Smooth muscle cell (in vitro differentiated cells): ENCODE measurements at regions not wholly inside any gene's neighbourhood (a gene's known extent, or its start where the extent isn't known, plus 50 kb on each side); places are given as distances from the start of the nearest gene placed in this dataset.
"Not testable (repeated sequence)": the region's sequence is repeated elsewhere in the genome, so short reads cannot be mapped to it uniquely, and the experiment has no call there.

Source experiments
- DNase-seq: peaks from one replicate; lab custom pipeline; 2025; ENCODE audit not compliant: unreplicated experiment; lab: John Stamatoyannopoulos, UW
- H2AFZ ChIP-seq: fragments of 200-600 bp; sonication (generic); 2 replicates; pipeline ENCODE4 v1.6.0; 2016; ENCODE audit warnings: antibody characterized with exemption, low read depth, mild to moderate bottlenecking
- H3F3A ChIP-seq: fragments of 200-600 bp; sonication (generic); 2 replicates; pipeline ENCODE4 v1.6.0; 2017; ENCODE audit warnings: antibody characterized with exemption, low read depth
- H3K27ac ChIP-seq: fragments of 200-600 bp; sonication (generic); 2 replicates; pipeline ENCODE4 v1.5.1; 2016; ENCODE audit warnings: low read depth, mild to moderate bottlenecking
- H3K27me3 ChIP-seq: fragments of 200-600 bp; sonication (generic); 2 replicates; pipeline ENCODE4 v1.6.1; 2016; ENCODE audit warnings: low read depth, mild to moderate bottlenecking
- H3K36me3 ChIP-seq: fragments of 200-600 bp; sonication (generic); 2 replicates; pipeline ENCODE4 v1.5.1; 2016; ENCODE audit warnings: low read depth
- H3K4me1 ChIP-seq: fragments of 200-600 bp; sonication (generic); 2 replicates; pipeline ENCODE4 v1.5.1; 2016; ENCODE audit warnings: low read depth
- H3K4me2 ChIP-seq: fragments of 200-600 bp; sonication (generic); 2 replicates; pipeline ENCODE4 v1.6.0; 2016; ENCODE audit warnings: mild to moderate bottlenecking
- H3K4me3 ChIP-seq: fragments of 200-600 bp; sonication (generic); 2 replicates; pipeline ENCODE4 v1.5.1; 2016; ENCODE audit warnings: mild to moderate bottlenecking
- H3K79me2 ChIP-seq: fragments of 200-600 bp; sonication (generic); 2 replicates; pipeline ENCODE4 v1.6.0; 2016; ENCODE audit warnings: low read depth, mild to moderate bottlenecking
- H3K9ac ChIP-seq: fragments of 200-600 bp; sonication (generic); 2 replicates; pipeline ENCODE4 v1.6.0; 2016; ENCODE audit warnings: low read depth
- H3K9me3 ChIP-seq: fragments of 200-600 bp; sonication (generic); replicated peaks from 2 replicates; pipeline ENCODE4 v1.5.1; 2016; ENCODE audit warnings: low read depth
- H4K20me1 ChIP-seq: fragments of 200-600 bp; sonication (generic); 2 replicates; pipeline ENCODE4 v1.6.0; 2016; ENCODE audit warnings: low read depth
- WGBS: methylation state at CpG from one replicate; pipeline ENCODE4 v1.1.7; 2016; ENCODE audit warnings: low lambda C conversion rate; 5-methylcytosine and 5-hydroxymethylcytosine counted together
- TF ChIP-seq, protein P1 (sequence below): fragments of 200-600 bp; sonication (generic); IDR thresholded peaks from 2 replicates; pipeline ENCODE4 v1.5.1; 2017; ENCODE audit warnings: borderline replicate concordance, mild to moderate bottlenecking, antibody characterized with exemption; ENCODE audit not compliant: insufficient read depth, poor library complexity, severe bottlenecking

DNA sequence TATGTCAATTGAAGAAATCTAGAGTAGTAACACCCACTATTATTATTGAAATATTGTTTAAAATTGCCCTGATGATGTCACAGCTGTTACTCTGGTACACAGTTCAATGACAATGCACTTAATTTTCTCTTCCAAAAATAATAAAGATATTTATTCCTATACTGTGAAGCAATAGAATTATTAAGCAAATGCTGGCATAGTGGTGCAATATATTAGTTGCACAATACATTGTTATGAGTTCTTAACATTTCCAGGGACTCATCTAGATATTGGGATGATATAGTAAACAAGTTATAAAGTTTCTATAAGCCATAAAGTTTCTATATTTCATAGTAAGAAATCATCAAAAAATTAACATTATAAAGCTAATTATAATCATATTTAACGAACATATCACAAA is 897.8 kb downstream of the LRFN5 start:
- no peaks in the 10 kb centered on the region for H3F3A ChIP-seq
- no peaks in the 10 kb centered on the region for H3K9me3 ChIP-seq
- no peaks in the 10 kb centered on the region for H4K20me1 ChIP-seq
- no peaks in the 10 kb centered on the region for H3K27me3 ChIP-seq
- no peak overlapping the region for H3K4me3 ChIP-seq
- no peak overlapping the region for H3K4me2 ChIP-seq
- no peak overlapping the region for H3K9ac ChIP-seq
- no peaks in the 10 kb centered on the region for H3K4me1 ChIP-seq
- H3K36me3 ChIP-seq, result no peaks in the 10 kb centered on the region
- TF ChIP-seq, protein P1, sequence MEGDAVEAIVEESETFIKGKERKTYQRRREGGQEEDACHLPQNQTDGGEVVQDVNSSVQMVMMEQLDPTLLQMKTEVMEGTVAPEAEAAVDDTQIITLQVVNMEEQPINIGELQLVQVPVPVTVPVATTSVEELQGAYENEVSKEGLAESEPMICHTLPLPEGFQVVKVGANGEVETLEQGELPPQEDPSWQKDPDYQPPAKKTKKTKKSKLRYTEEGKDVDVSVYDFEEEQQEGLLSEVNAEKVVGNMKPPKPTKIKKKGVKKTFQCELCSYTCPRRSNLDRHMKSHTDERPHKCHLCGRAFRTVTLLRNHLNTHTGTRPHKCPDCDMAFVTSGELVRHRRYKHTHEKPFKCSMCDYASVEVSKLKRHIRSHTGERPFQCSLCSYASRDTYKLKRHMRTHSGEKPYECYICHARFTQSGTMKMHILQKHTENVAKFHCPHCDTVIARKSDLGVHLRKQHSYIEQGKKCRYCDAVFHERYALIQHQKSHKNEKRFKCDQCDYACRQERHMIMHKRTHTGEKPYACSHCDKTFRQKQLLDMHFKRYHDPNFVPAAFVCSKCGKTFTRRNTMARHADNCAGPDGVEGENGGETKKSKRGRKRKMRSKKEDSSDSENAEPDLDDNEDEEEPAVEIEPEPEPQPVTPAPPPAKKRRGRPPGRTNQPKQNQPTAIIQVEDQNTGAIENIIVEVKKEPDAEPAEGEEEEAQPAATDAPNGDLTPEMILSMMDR, result no peak
- H3K79me2 ChIP-seq, result no peaks in the 10 kb centered on the region
- DNase-seq, result no peak
- 30% methylated on average over 1 of the region's 1 CpG for WGBS
- no peak overlapping the region for H3K27ac ChIP-seq
- no peak overlapping the region for H2AFZ ChIP-seq

DNA sequence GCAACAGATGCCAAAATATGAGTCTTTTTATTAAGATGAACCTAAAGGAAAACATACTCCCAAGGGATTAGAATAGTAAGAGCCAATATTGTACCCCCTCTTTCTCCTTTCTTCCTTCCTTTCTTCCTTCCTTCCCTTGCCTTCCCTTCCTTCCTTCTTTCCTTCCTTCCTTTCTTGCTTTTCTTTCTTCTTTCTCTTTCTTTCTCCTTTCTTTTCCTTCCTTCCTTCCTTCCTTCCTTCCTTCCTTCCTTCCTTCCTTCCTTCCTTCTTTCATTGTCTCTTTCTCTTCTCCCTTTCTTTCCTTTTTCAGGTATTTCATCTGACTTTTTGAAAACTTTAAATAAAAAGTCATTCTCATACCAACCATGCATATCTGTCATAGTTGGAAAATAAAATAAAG is 892.5 kb downstream of the LRFN5 start:
- H3K4me3 ChIP-seq, result no peak overlapping the region
- H4K20me1 ChIP-seq, result no peaks in the 10 kb centered on the region
- no peak for DNase-seq
- H3K9me3 ChIP-seq, result no peaks in the 10 kb centered on the region
- H3K79me2 ChIP-seq, result no peaks in the 10 kb centered on the region
- H3K27me3 ChIP-seq, result no peaks in the 10 kb centered on the region
- no peak overlapping the region for H3K4me2 ChIP-seq
- no peak overlapping the region for H3K9ac ChIP-seq
- no peak overlapping the region for H2AFZ ChIP-seq
- H3K27ac ChIP-seq, result no peak overlapping the region
- H3F3A ChIP-seq, result no peaks in the 10 kb centered on the region
- H3K4me1 ChIP-seq, result no peaks in the 10 kb centered on the region
- TF ChIP-seq, protein P1, result no peak
- no peaks in the 10 kb centered on the region for H3K36me3 ChIP-seq

DNA sequence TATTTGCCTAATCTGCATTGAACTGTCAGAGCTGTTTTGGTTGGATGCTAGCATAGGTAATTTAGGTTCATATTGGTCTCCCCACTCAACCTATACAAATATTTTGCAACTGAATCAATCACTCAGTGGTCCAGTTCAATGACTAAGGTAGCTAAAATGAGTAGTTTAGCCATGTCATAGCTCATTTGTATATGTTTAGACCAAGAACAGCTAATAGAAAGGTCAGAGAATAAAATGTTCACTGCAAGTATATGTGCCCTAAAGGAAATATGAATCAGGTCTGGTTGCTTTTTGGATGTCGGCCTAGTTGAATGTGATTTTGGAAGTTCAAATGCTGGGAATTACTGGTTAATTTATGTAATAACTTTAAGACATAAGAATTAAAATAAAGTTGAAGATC is 883.9 kb downstream of the LRFN5 start:
- no peaks in the 10 kb centered on the region for H3K79me2 ChIP-seq
- no peak overlapping the region for H2AFZ ChIP-seq
- no peak overlapping the region for H3K4me3 ChIP-seq
- H3K27me3 ChIP-seq, result no peaks in the 10 kb centered on the region
- WGBS, result 96% methylated on average over 1 of the region's 1 CpG
- no peak overlapping the region for H3K9ac ChIP-seq
- H3K27ac ChIP-seq, result no peak overlapping the region
- no peaks in the 10 kb centered on the region for H3K9me3 ChIP-seq
- no peaks in the 10 kb centered on the region for H3F3A ChIP-seq
- no peak for DNase-seq
- TF ChIP-seq, protein P1, result no peak
- no peak overlapping the region for H3K4me2 ChIP-seq
- no peaks in the 10 kb centered on the region for H3K36me3 ChIP-seq
- no peaks in the 10 kb centered on the region for H4K20me1 ChIP-seq
- no peaks in the 10 kb centered on the region for H3K4me1 ChIP-seq

DNA sequence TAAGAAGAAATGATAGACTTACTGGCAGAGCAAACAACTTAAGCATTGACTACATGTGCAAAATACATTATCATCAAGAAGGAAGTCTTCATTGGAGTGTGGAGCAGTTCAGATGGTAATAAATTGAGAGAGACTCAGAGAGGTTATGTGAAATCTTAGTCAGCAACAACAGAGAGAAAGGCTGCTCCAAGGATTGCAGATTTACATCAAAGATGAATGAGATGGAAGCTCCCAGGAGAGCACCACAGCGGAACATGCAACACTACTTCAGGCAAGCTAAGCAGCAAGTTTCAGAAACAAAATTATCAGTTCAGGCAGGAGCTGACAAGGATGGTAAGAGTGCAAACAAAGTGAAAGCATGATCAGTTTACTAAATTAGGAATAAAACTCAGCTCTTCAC is 882.3 kb downstream of the LRFN5 start:
- Histone ChIP-seq H3F3A (no peaks in the 10 kb centered on the region), H3K27me3 (no peaks in the 10 kb centered on the region), H3K79me2 (no peaks in the 10 kb centered on the region), H3K27ac (no peak overlapping the region), H2AFZ (peak overlapping the region; percentile 11), H3K36me3 (no peaks in the 10 kb centered on the region), H3K4me3 (no peak overlapping the region), H3K9ac (no peak overlapping the region), H4K20me1 (no peaks in the 10 kb centered on the region), H3K4me1 (no peaks in the 10 kb centered on the region), H3K4me2 (no peak overlapping the region), H3K9me3 (no peaks in the 10 kb centered on the region)
- DNase-seq, result no peak
- WGBS, result 100% methylated on average over 1 of the region's 1 CpG
- TF ChIP-seq, protein P1, result no peak

DNA sequence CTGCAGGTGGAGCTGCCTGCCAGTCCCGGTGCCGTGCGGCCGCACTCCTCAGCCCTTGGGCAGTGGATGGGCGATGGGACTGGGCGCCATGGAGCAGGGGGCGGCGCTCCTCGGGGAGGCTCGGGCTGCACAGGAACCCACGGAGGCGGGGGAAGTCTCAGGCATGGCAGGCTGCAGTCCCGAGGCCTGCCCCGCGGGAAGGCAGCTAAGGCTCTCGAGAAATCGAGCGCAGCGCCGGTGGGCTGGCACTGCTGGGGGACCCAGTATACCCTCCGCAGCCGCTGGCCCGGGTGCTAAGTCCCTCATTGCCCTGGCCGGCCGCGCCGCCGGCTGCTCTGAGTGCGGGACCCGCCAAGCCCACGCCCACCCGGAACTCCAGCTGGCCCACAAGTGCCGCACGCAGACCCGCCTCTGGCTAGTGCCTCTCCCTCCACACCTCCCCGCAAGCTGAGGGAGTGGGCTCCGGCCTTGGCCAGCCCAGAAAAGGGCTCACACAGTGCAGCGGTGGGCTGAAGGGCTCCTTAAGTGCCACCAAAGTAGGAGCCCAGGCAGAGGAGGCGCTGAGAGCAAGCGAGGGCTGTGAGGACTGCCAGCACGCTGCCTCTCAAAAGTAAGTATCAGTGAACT is 875.8 kb downstream of the LRFN5 start:
- H2AFZ ChIP-seq, H3K4me2 ChIP-seq, H3K4me1 ChIP-seq, H3K27me3 ChIP-seq, H3F3A ChIP-seq, H3K27ac ChIP-seq, H3K9me3 ChIP-seq, H3K4me3 ChIP-seq, H3K36me3 ChIP-seq, H3K9ac ChIP-seq, H4K20me1 ChIP-seq, DNase-seq, H3K79me2 ChIP-seq: not testable (repeated sequence)
- 98% methylated on average over 34 of the region's 41 CpGs for WGBS

DNA sequence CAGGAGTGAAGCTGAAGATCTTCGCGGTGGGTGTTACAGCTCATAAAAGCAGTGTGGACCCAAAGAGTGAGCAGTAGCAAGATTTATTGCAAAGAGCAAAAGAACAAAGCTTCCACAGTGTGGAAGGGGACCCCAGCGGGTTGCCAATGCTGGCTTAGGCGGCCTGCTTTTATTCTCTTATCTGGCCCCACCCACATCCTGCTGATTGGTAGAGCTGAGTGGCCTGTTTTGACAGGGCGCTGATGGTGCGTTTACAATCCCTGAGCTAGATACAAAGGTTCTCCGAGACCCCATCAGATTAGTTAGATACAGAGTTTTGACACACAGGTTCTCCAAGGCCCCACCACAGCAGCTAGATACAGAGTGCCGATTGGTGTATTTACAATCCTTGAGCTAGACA is 875.0 kb downstream of the LRFN5 start:
- not testable (repeated sequence) for H3K4me3 ChIP-seq
- WGBS, result 92% methylated on average over 8 of the region's 8 CpGs

More for the DNA sequence above, 875.0 kb downstream of the LRFN5 start:
- not testable (repeated sequence) for H2AFZ ChIP-seq, H3K4me1 ChIP-seq, H3K27ac ChIP-seq, DNase-seq, H3K4me2 ChIP-seq, H3K79me2 ChIP-seq, H3K27me3 ChIP-seq, H3K9ac ChIP-seq, H3K9me3 ChIP-seq, H4K20me1 ChIP-seq, H3F3A ChIP-seq, H3K36me3 ChIP-seq
